ENCODE measurements at regions not wholly inside any gene's neighbourhood (a gene's known extent, or its start where the extent isn't known, plus 50 kb on each side); places are given as distances from the start of the nearest gene placed in this dataset.

GRCh38 chr20:12083269-12083668, 165.6 kb downstream of the BTBD3 start (continued):
- TF ChIP-seq RERE (CRISPR knock-in tag; IDR thresholded peaks at IDR 0.05; ENCODE audit: borderline replicate concordance): no peak
- no peak for TF ChIP-seq HBP1 (CRISPR knock-in tag; IDR thresholded peaks at IDR 0.05)

GRCh38 chr20:12084482-12084881, 166.8 kb downstream of the BTBD3 start:
- H3K79me2 ChIP-seq (ENCODE audit: control insufficient read depth, insufficient read depth, low read length): no peaks in the 10 kb centered on the region
- no peak overlapping the region for H3K9ac ChIP-seq (ENCODE audit: insufficient read depth in 1 of 2, low read depth in 2 of 2, low read length in 2 of 2)
- no peak overlapping the region for H2AFZ ChIP-seq (ENCODE audit: low read depth, low read length)
- POLR2A ChIA-PET: no interaction called here
- WGBS (ENCODE audit: insufficient coverage, low coverage, missing lambda C conversion rate): 0% methylated on average over 2 of the region's 2 CpGs
- no peaks in the 10 kb centered on the region for H3K36me3 ChIP-seq (ENCODE audit: control insufficient read depth, insufficient read depth, low read length)
- no peaks in the 10 kb centered on the region for H3K9me1 ChIP-seq (ENCODE audit: control insufficient read depth, insufficient read depth, low read length)
- in situ Hi-C loops (cut with MboI) (no loop called here), intact Hi-C loops (cut with micrococcal nuclease) (no loop called here)
- H3K27ac ChIP-seq (ENCODE audit: extremely low read depth, low read depth, low read length): no peak overlapping the region
- H3K9me3 ChIP-seq (replicated peaks; ENCODE audit: control insufficient read depth, insufficient read depth, low read depth, low read length): no peaks in the 10 kb centered on the region
- DNase-seq (ENCODE audit: extremely low read depth in 1 of 4, low spot score in 3 of 4) (no peak), ATAC-seq (no peak), FAIRE-seq (no peak)
- H3K4me3 ChIP-seq: no peak overlapping the region
- H4K20me1 ChIP-seq (replicated peaks; ENCODE audit: control insufficient read depth, insufficient read depth, low read length): no peaks in the 10 kb centered on the region
- BruUV-seq (replicated peaks): no TSS peak
- CTCF ChIA-PET (ENCODE audit: low intra/inter-chr PET ratio): no interaction called here
- H3K4me2 ChIP-seq (ENCODE audit: insufficient read depth, low read length): no peak overlapping the region
- no peaks in the 10 kb centered on the region for H3K27me3 ChIP-seq (ENCODE audit: control insufficient read depth in 2 of 2, insufficient read depth in 2 of 2, low read length in 2 of 2)
- no peaks in the 10 kb centered on the region for H3K4me1 ChIP-seq (replicated peaks in 1 of 2; ENCODE audit: control insufficient read depth in 2 of 2, insufficient read depth in 2 of 2, low read length in 2 of 2)
- TF ChIP-seq GABPA (tag; conservative IDR thresholded peaks at IDR 0.05; ENCODE audit: low read depth) (no peak), XRCC4 (IDR thresholded peaks at IDR 0.05; ENCODE audit: extremely low read depth, insufficient read depth, insufficient read length) (no peak), RBM17 (IDR thresholded peaks at IDR 0.05; ENCODE audit: borderline replicate concordance, low read depth, low read length) (no peak), CTBP1 (IDR thresholded peaks at IDR 0.05; ENCODE audit: borderline replicate concordance) (no peak), RAD21 (CRISPR knock-in tag; conservative IDR thresholded peaks at IDR 0.05 in 1 of 2, IDR thresholded peaks at IDR 0.05 in 1 of 2) (no peak)
- TF ChIP-seq, protein P1, sequence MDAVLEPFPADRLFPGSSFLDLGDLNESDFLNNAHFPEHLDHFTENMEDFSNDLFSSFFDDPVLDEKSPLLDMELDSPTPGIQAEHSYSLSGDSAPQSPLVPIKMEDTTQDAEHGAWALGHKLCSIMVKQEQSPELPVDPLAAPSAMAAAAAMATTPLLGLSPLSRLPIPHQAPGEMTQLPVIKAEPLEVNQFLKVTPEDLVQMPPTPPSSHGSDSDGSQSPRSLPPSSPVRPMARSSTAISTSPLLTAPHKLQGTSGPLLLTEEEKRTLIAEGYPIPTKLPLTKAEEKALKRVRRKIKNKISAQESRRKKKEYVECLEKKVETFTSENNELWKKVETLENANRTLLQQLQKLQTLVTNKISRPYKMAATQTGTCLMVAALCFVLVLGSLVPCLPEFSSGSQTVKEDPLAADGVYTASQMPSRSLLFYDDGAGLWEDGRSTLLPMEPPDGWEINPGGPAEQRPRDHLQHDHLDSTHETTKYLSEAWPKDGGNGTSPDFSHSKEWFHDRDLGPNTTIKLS (IDR thresholded peaks at IDR 0.05; ENCODE audit: borderline replicate concordance, low read depth): no peak
